Omental fat pad (tissue), 3 donors: ENCODE measurements at regions not wholly inside any gene's neighbourhood (a gene's known extent, or its start where the extent isn't known, plus 50 kb on each side); places are given as distances from the start of the nearest gene placed in this dataset.

Experiments used
- ATAC-seq: fragments of 150-250 bp; one replicate; pipeline ENCODE4 v1.9.1; 2016; ENCODE audit warnings: mild to moderate bottlenecking, moderate library complexity; ENCODE audit not compliant: low FRiP score
- DNase-seq: peaks from one replicate; pipeline ENCODE4 v3.0.0-alpha.2; 2019; ENCODE audit warnings: low spot score
- TF ChIP-seq, protein P1 (sequence below), 3 donors: fragments of 450-650 bp; IDR thresholded peaks; one replicate each; pipeline ENCODE4 v1.5.1; 2016 to 2017; ENCODE audit warnings: antibody characterized with exemption in 3 of 3, mild to moderate bottlenecking in 3 of 3, moderate library complexity in 2 of 3

DNA sequence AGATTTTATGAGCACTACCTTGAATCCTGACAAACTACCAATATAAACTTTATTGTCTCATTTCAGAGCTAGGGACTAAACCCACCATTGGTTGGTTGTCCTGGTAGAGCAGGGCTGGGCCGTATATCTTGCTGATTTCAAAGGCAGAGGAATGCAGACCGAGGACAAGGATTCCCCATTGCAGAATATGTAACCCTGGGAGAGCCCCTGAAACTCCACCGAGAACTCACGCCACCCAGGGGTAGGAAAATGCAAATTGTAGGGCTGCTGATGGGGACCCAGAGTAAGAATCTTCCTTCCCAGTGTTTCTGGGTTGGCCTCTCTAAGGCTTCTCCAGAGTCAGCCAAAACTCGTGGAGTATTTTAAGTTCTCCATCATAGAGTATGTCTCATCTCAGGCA lies 235.3 kb downstream of the ABHD5 start:
- ATAC-seq: no peak
- no peak for DNase-seq
- TF ChIP-seq, protein P1, sequence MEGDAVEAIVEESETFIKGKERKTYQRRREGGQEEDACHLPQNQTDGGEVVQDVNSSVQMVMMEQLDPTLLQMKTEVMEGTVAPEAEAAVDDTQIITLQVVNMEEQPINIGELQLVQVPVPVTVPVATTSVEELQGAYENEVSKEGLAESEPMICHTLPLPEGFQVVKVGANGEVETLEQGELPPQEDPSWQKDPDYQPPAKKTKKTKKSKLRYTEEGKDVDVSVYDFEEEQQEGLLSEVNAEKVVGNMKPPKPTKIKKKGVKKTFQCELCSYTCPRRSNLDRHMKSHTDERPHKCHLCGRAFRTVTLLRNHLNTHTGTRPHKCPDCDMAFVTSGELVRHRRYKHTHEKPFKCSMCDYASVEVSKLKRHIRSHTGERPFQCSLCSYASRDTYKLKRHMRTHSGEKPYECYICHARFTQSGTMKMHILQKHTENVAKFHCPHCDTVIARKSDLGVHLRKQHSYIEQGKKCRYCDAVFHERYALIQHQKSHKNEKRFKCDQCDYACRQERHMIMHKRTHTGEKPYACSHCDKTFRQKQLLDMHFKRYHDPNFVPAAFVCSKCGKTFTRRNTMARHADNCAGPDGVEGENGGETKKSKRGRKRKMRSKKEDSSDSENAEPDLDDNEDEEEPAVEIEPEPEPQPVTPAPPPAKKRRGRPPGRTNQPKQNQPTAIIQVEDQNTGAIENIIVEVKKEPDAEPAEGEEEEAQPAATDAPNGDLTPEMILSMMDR (IDR thresholded peaks at IDR 0.05): no peak

DNA sequence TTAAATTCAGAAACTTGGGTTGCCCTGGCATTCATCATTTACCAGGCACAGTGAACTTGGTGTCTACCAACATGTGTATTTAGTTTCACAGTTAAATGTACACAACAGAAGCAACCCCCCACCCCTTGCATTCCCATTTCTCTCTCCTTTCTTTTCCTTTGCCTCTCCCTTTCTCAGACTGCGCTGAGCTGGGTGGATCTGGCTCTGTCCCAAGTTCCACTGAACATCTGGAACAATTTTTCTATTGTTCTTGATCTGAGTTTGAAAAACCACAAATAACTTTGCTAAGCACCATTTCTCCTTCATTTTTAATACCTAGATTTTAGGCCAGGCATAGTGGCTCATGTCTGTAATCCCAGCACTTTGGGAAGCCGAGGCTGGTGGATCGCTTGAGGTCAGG lies 242.2 kb downstream of the ABHD5 start:
- DNase-seq (no peak), ATAC-seq (no peak)
- TF ChIP-seq, protein P1 (IDR thresholded peaks at IDR 0.05): no peak

DNA sequence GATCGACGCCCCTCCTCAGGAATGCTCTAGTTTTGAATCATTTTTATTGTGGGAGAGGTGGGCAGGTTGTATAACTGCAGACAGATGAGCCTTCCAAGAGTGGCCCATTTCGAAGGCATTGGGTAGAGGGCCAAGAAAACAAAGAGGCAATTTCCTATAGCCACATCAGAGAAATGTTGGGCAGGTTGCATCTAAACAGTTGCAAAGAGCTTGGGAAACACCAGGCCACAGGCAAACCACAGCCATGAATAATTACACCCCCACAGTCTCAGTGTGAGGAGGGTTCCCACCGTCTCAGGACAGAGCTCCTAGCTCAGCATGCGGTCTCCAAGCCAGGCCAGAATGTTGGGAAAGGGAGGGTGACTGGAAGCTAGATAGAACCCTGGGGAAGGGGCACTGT lies 257.3 kb downstream of the ABHD5 start:
- TF ChIP-seq, protein P1 (IDR thresholded peaks at IDR 0.05): no peak
- ATAC-seq (no peak), DNase-seq (no peak)

DNA sequence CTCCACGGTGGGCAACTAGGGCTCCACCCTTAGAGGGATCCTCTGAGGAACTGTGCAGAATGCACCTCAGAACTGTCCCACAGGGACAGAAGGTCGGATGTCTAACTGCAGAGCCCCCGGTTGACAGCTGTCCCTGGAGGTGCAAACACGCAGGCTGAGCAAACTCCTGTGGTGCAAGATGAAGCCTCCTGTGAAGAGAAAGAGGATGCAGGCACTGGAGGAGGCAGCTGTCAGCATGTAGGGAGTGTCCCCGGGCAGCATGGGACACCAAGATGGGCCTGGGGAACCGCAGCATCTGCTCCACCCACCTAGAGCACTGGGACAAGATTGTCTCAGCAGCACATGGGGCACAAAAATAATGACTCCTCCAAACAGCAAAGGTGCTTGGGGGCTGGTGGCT lies 258.9 kb downstream of the ABHD5 start:
- DNase-seq (no peak), ATAC-seq (no peak)
- TF ChIP-seq, protein P1 (IDR thresholded peaks at IDR 0.05): no peak

DNA sequence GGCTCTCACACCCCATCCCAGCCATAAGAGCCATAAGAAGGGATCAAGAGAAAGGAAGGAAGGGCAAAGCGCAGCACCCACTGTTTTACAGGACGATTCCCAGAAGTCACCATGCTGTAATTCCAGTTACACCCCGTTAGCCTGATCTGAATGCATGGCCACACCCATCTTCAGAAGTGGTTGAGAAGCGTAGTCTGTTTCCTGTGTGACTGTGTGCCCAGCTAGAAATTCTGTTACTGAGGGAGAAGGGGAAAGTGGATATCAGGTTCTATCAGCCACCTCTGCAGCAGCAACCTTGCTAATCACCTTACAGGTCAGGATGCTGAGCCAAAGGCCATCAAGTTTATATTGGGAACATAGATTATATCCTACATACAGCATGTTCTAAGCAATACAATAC lies 260.0 kb downstream of the ABHD5 start:
- ATAC-seq: no peak

DNA sequence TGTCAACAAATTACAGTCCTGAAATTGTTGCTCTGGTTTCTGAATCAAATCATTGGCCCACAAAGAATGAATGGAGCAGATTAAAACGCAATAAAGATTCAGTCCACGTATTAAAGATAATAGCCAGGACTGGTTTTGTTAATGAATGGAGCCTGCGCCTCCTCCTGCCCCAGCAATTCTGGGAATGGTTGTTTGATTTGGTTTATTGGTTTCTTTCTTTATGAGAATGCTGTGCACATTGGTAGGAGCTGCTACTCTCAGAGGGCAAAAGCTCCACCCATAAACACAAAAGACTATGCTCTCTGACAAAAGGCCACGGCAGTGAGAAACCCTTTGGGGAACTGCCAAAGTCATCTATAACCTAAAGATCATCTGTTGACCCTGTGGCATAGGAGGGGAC lies 261.1 kb downstream of the ABHD5 start:
- no peak for DNase-seq
- TF ChIP-seq, protein P1 (IDR thresholded peaks at IDR 0.05): no peak
- ATAC-seq: no peak

More for the DNA sequence above, 260.0 kb downstream of the ABHD5 start:
- DNase-seq: no peak
- TF ChIP-seq, protein P1 (IDR thresholded peaks at IDR 0.05): no peak

DNA sequence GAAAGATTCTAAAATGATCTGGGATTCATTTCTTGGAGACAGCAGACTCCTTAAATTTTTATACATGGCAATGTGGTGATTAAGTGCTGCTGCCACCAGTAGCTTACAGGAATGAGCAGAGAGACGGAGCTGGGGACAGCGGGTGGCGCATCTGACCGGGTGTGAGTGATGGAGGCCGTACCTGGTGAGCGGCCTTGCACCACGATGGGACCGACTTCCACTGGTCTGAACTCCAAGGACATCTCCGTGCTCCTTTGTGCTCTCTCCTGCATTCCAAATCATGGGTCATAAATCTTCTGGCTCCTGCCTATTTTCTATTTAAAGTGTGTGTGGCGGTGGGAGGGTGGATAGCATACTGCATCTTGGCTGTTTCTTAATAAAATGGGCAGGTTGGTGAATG lies 262.6 kb downstream of the ABHD5 start:
- no peak for DNase-seq
- ATAC-seq: no peak
- TF ChIP-seq, protein P1 (IDR thresholded peaks at IDR 0.05): no peak
